ENCODE measurements at regions not wholly inside any gene's neighbourhood (a gene's known extent, or its start where the extent isn't known, plus 50 kb on each side); places are given as distances from the start of the nearest gene placed in this dataset.

DNA sequence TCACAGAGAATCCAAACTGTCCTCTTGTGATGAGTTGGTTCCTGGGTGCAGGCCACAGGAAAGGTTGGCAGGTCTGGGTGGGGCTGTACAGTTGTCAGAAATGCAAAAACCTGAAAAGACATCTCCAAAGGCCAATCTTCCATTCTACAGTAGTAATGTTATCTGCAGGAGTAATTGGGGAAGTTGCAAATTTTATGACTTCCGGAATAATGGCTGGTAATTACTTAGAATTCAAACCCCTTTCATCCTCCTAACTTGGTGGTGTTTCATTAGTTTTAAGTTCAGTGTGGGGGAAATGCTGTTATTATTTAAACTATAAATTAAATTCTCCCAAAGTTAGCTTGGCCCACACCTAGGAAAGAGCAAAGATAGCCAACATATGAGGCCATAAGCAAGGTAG is 64.7 kb upstream of the FAT3 start:
- TF ChIP-seq, protein P1, sequence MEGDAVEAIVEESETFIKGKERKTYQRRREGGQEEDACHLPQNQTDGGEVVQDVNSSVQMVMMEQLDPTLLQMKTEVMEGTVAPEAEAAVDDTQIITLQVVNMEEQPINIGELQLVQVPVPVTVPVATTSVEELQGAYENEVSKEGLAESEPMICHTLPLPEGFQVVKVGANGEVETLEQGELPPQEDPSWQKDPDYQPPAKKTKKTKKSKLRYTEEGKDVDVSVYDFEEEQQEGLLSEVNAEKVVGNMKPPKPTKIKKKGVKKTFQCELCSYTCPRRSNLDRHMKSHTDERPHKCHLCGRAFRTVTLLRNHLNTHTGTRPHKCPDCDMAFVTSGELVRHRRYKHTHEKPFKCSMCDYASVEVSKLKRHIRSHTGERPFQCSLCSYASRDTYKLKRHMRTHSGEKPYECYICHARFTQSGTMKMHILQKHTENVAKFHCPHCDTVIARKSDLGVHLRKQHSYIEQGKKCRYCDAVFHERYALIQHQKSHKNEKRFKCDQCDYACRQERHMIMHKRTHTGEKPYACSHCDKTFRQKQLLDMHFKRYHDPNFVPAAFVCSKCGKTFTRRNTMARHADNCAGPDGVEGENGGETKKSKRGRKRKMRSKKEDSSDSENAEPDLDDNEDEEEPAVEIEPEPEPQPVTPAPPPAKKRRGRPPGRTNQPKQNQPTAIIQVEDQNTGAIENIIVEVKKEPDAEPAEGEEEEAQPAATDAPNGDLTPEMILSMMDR (IDR thresholded peaks at IDR 0.05; ENCODE audit: low read depth, low read length, poor library complexity, severe bottlenecking) = no peak
- no peak for TF ChIP-seq EZH2phosphoT487 (IDR thresholded peaks at IDR 0.05; ENCODE audit: borderline replicate concordance, low read length)

All from DOHH2 (cell line).